IMR-90 (cell line): ENCODE measurements at regions not wholly inside any gene's neighbourhood (a gene's known extent, or its start where the extent isn't known, plus 50 kb on each side); places are given as distances from the start of the nearest gene placed in this dataset.

Experiments
- CEBPB ChIP-seq: IDR thresholded peaks from 2 replicates; pipeline ENCODE4 v1.6.1; 2012; ENCODE audit warnings: low read depth, low read length, improper control_type of control experiment
- CTCF ChIP-seq: conservative IDR thresholded peaks from 2 replicates; pipeline ENCODE4 v1.5.1; 2012; ENCODE audit warnings: mild to moderate bottlenecking, low read depth, low read length, improper control_type of control experiment
- FOS ChIP-seq: fragments of 150-350 bp; IDR thresholded peaks from 2 replicates; pipeline ENCODE4 v1.6.1; 2016; ENCODE audit warnings: low read depth, low read length
- MAFK ChIP-seq: IDR thresholded peaks from 2 replicates; pipeline ENCODE4 v1.6.1; 2012; ENCODE audit warnings: low read depth, low read length, improper control_type of control experiment
- MXI1 ChIP-seq: IDR thresholded peaks from 2 replicates; pipeline ENCODE4 v1.6.1; 2012; ENCODE audit warnings: low read depth, mild to moderate bottlenecking, low read length, moderate library complexity, borderline replicate concordance
- POLR2A ChIP-seq: IDR thresholded peaks from 2 replicates; pipeline ENCODE4 v1.6.1; 2012; ENCODE audit warnings: mild to moderate bottlenecking, low read depth, low read length
- RAD21 ChIP-seq: IDR thresholded peaks from 2 replicates; pipeline ENCODE4 v1.6.1; 2012; ENCODE audit warnings: low read length, improper control_type of control experiment
- RCOR1 ChIP-seq: IDR thresholded peaks from 2 replicates; pipeline ENCODE4 v1.6.1; 2012; ENCODE audit warnings: mild to moderate bottlenecking, low read length, improper control_type of control experiment; ENCODE audit not compliant: insufficient replicate concordance
- SMC3 ChIP-seq: fragments of 150-350 bp; IDR thresholded peaks from 2 replicates; pipeline ENCODE4 v1.6.1; 2016; ENCODE audit warnings: low read depth, mild to moderate bottlenecking, antibody characterized with exemption, low read length, moderate library complexity
- USF2 ChIP-seq: fragments of 150-350 bp; IDR thresholded peaks from 2 replicates; pipeline ENCODE4 v1.6.1; 2017; ENCODE audit warnings: mild to moderate bottlenecking, antibody characterized with exemption, low read length, low read depth

- TF ChIP-seq MXI1 (no peak), FOS (no peak), MAFK (no peak), POLR2A (no peak), CTCF (no peak), USF2 (no peak), CEBPB (no peak), RAD21 (no peak), SMC3 (no peak), RCOR1 (no peak)
Observed at GRCh38 chr5:3027866-3028635, 276.6 kb upstream of the IRX2 start.
